Loucy (cell line): ENCODE measurements at regions not wholly inside any gene's neighbourhood (a gene's known extent, or its start where the extent isn't known, plus 50 kb on each side); places are given as distances from the start of the nearest gene placed in this dataset.

Experiments
- H2AFZ ChIP-seq: fragments of 200-600 bp; sonication (generic); 2 replicates; pipeline ENCODE4 v1.6.0; 2016; ENCODE audit warnings: antibody characterized with exemption, mild to moderate bottlenecking, low read length, moderate library complexity
- H3F3A ChIP-seq: fragments of 200-600 bp; 2 replicates; pipeline ENCODE4 v1.6.0; 2016; ENCODE audit warnings: antibody characterized with exemption, low read depth, mild to moderate bottlenecking
- H3K27me3 ChIP-seq: fragments of 200-600 bp; sonication (generic); 2 replicates; pipeline ENCODE4 v1.6.1; 2014; ENCODE audit warnings: low read length, mild to moderate bottlenecking; ENCODE audit not compliant: insufficient read depth, poor library complexity, severe bottlenecking
- H3K36me3 ChIP-seq: fragments of 200-600 bp; sonication (generic); 2 replicates; pipeline ENCODE4 v1.6.1; 2016; ENCODE audit warnings: low read length; ENCODE audit not compliant: insufficient read depth
- H3K4me1 ChIP-seq: fragments of 200-600 bp; sonication (generic); 2 replicates; pipeline ENCODE4 v1.5.1; 2014; ENCODE audit warnings: low read length, mild to moderate bottlenecking; ENCODE audit not compliant: insufficient read depth, poor library complexity, severe bottlenecking
- H3K4me2 ChIP-seq: fragments of 200-600 bp; sonication (generic); 2 replicates; pipeline ENCODE4 v1.6.0; 2014; ENCODE audit warnings: antibody characterized with exemption, low read length, low read depth, mild to moderate bottlenecking; ENCODE audit not compliant: poor library complexity, severe bottlenecking
- H3K4me3 ChIP-seq: fragments of 200-600 bp; sonication (generic); 2 replicates; pipeline ENCODE4 v1.5.1; 2014; ENCODE audit warnings: low read length, mild to moderate bottlenecking, mixed read lengths; ENCODE audit not compliant: poor library complexity, severe bottlenecking
- H3K79me2 ChIP-seq: fragments of 200-600 bp; sonication (generic); 2 replicates; pipeline ENCODE4 v1.6.1; 2014; ENCODE audit warnings: low read length; ENCODE audit not compliant: insufficient read depth
- H3K9ac ChIP-seq: fragments of 200-600 bp; sonication (generic); 2 replicates; pipeline ENCODE4 v1.6.0; 2014; ENCODE audit warnings: mild to moderate bottlenecking, low read depth, low read length, moderate library complexity; ENCODE audit not compliant: poor library complexity, severe bottlenecking
- H3K9me2 ChIP-seq: fragments of 200-600 bp; sonication (generic); replicated peaks from 2 replicates; pipeline ENCODE4 v1.6.1; 2016; ENCODE audit warnings: low read depth, low read length, mixed read lengths
- H3K9me3 ChIP-seq: fragments of 200-600 bp; sonication (generic); 2 replicates; pipeline ENCODE4 v1.6.1; 2014; ENCODE audit warnings: mild to moderate bottlenecking, antibody characterized with exemption, low read length, low read depth; ENCODE audit not compliant: insufficient read depth
- H4K20me1 ChIP-seq: fragments of 200-600 bp; sonication (generic); 2 replicates; pipeline ENCODE4 v1.6.0; 2014; ENCODE audit warnings: antibody characterized with exemption, low read length, mild to moderate bottlenecking; ENCODE audit not compliant: insufficient read depth, poor library complexity, severe bottlenecking
- EZH2phosphoT487 ChIP-seq: fragments of 200-600 bp; IDR thresholded peaks from 2 replicates; pipeline ENCODE4 v1.6.1; 2018; ENCODE audit warnings: antibody characterized with exemption, mild to moderate bottlenecking, moderate library complexity, borderline replicate concordance
- TF ChIP-seq, protein P1 (sequence below): fragments of 200-600 bp; sonication (generic); conservative IDR thresholded peaks from 2 replicates; pipeline ENCODE4 v1.5.1; 2014; ENCODE audit warnings: mild to moderate bottlenecking, antibody characterized with exemption, low read length

DNA sequence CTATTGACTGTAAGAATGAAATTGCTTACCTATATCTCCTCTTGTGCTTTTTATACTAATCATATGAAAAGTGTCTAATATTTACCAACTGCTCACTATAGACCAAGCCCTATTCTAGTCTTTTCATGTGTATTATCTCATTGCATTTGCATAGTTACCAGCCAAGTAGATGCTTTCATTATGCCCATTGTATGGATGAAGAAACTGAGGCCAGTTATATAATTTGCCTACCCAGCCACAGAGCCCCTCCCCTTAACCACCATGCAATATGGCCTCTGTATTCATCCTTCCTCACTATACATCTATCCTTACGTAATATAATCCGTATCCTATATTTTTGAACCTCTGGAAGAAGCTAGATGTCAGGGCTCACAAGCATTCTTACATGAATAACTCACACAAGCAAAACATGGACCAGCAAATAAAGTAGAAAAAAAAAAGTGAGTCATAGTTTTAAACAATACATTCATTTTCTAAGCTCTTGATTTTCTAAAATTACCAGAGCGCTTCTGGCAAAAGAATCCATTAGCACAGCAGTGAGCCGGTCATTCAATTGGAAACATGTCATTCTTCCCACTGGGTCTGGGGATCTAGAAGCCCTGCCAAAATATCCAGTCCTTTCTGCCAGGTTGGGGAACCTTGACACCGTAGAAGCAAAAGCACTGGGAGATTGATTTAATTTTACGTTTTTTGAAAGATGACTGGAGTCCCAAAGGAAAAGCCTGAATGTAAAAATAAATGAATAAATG, 80.0 kb downstream of the C11orf91 start:
- Histone ChIP-seq H3K9me2 (no peaks in the 10 kb centered on the region), H3K4me3 (no peak overlapping the region), H3K9ac (no peak overlapping the region), H3K4me2 (no peak overlapping the region), H3K79me2 (no peaks in the 10 kb centered on the region), H3K4me1 (no peaks in the 10 kb centered on the region), H3F3A (no peaks in the 10 kb centered on the region), H3K36me3 (no peaks in the 10 kb centered on the region), H3K9me3 (no peaks in the 10 kb centered on the region), H3K27me3 (no peaks in the 10 kb centered on the region), H4K20me1 (no peaks in the 10 kb centered on the region), H2AFZ (no peak overlapping the region)
- no peak for TF ChIP-seq EZH2phosphoT487
- TF ChIP-seq, protein P1, sequence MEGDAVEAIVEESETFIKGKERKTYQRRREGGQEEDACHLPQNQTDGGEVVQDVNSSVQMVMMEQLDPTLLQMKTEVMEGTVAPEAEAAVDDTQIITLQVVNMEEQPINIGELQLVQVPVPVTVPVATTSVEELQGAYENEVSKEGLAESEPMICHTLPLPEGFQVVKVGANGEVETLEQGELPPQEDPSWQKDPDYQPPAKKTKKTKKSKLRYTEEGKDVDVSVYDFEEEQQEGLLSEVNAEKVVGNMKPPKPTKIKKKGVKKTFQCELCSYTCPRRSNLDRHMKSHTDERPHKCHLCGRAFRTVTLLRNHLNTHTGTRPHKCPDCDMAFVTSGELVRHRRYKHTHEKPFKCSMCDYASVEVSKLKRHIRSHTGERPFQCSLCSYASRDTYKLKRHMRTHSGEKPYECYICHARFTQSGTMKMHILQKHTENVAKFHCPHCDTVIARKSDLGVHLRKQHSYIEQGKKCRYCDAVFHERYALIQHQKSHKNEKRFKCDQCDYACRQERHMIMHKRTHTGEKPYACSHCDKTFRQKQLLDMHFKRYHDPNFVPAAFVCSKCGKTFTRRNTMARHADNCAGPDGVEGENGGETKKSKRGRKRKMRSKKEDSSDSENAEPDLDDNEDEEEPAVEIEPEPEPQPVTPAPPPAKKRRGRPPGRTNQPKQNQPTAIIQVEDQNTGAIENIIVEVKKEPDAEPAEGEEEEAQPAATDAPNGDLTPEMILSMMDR = no peak

DNA sequence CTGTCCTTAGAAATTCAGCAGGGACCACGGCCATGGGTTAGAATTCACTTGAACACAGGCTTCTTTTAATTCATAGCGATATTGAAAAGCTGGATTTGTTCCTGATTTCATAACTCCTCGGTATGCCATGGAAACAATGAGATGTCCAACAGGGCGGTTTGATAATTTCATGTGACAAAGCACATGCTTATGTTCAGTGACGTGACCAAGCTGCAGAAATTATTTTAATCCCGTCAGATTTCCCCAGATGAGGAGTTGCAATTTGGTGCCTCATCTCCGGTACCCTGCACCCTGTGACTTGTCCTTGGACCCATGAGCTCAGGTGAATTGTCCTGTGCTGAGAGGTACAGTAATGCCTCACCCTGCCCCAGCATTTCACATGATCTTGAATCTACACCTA, 81.7 kb downstream of the C11orf91 start:
- Histone ChIP-seq H3K27me3 (no peaks in the 10 kb centered on the region), H3F3A (no peaks in the 10 kb centered on the region), H3K9me3 (no peaks in the 10 kb centered on the region), H3K79me2 (no peaks in the 10 kb centered on the region), H2AFZ (no peak overlapping the region), H4K20me1 (no peaks in the 10 kb centered on the region), H3K4me2 (no peak overlapping the region), H3K9me2 (no peaks in the 10 kb centered on the region), H3K4me3 (no peak overlapping the region), H3K9ac (no peak overlapping the region), H3K36me3 (no peaks in the 10 kb centered on the region), H3K4me1 (no peaks in the 10 kb centered on the region)
- TF ChIP-seq, protein P1 = no peak
- TF ChIP-seq EZH2phosphoT487 = no peak

DNA sequence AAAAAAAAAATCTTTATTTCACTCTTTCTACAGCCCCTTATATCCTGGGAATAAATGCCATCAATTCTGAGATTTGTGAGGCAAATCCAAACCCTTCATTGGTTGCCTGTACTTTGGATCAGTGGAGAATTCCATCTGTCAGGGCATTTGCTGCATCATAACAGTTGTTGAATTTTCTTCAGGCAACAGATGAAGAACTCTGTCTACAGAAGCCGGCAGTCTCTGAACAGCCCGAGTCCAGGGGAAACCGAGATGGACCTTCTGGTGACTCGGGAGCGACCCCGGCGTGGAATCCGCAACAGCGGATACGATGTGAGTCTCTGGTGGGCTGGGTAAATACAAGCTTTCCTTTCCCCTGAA, 82.3 kb downstream of the C11orf91 start:
- Histone ChIP-seq H3K4me3 (no peak overlapping the region), H3K9me2 (no peaks in the 10 kb centered on the region), H3K9ac (no peak overlapping the region), H4K20me1 (no peaks in the 10 kb centered on the region), H3K36me3 (no peaks in the 10 kb centered on the region), H3K9me3 (no peaks in the 10 kb centered on the region), H3K4me1 (no peaks in the 10 kb centered on the region), H2AFZ (no peak overlapping the region), H3F3A (no peaks in the 10 kb centered on the region), H3K27me3 (no peaks in the 10 kb centered on the region), H3K79me2 (no peaks in the 10 kb centered on the region), H3K4me2 (no peak overlapping the region)
- no peak for TF ChIP-seq EZH2phosphoT487
- TF ChIP-seq, protein P1 = no peak
